NB4 (cell line): ENCODE measurements at regions not wholly inside any gene's neighbourhood (a gene's known extent, or its start where the extent isn't known, plus 50 kb on each side); places are given as distances from the start of the nearest gene placed in this dataset.

Experiments
- DNase-seq: peaks from one replicate; pipeline ENCODE4 v3.0.0; 2010; ENCODE audit warnings: low read depth
- H3K4me3 ChIP-seq: one replicate; pipeline ENCODE4 v1.5.1; 2011; ENCODE audit warnings: mild to moderate bottlenecking, low read depth, low read length, moderate library complexity
- CTCF ChIP-seq: IDR thresholded peaks from one replicate; pipeline ENCODE4 v1.5.1; 2012; ENCODE audit warnings: low read depth, low read length
- MYC ChIP-seq: IDR thresholded peaks from 2 replicates; pipeline ENCODE4 v1.6.1; 2011; ENCODE audit warnings: low read depth, low read length
- POLR2A ChIP-seq: IDR thresholded peaks from 2 replicates; pipeline ENCODE4 v1.6.1; 2011; ENCODE audit warnings: mild to moderate bottlenecking; ENCODE audit not compliant: insufficient read length; ENCODE audit errors: extremely low read depth
- TF ChIP-seq, protein P1 (sequence below): IDR thresholded peaks from 2 replicates; pipeline ENCODE4 v1.6.1; 2011; ENCODE audit warnings: low read depth, low read length

GRCh38 chr7:69398986-69399385, 199.3 kb upstream of the AUTS2 start:
- no peak for DNase-seq
- H3K4me3 ChIP-seq = no peak overlapping the region
- TF ChIP-seq POLR2A = no peak
- TF ChIP-seq, protein P1, sequence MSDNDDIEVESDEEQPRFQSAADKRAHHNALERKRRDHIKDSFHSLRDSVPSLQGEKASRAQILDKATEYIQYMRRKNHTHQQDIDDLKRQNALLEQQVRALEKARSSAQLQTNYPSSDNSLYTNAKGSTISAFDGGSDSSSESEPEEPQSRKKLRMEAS = no peak
- no peak for TF ChIP-seq MYC
- no peak for TF ChIP-seq CTCF

DNA sequence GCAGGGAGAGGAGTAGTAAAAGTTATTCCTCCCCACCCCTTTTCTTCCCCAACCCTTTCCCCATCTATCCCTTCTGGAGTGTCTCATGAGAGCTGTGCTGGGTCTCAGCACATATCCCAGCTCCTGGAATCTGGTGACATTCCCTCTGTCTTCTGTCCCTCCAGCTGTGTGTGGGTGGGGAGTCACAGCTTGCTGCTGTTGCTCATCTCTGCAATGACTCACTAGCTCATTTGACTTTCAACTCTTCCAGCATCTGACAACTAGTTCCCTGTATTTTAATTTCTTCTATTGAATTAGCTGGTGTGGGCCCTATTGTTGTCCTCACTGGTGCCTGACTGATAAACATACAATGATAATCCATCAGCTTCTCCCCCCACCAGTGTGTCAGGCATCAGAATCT, 198.9 kb upstream of the AUTS2 start:
- peak; percentile 21 for DNase-seq
- H3K4me3 ChIP-seq = no peak overlapping the region
- TF ChIP-seq, protein P1 = no peak
- TF ChIP-seq POLR2A (no peak), MYC (no peak), CTCF (no peak)

DNA sequence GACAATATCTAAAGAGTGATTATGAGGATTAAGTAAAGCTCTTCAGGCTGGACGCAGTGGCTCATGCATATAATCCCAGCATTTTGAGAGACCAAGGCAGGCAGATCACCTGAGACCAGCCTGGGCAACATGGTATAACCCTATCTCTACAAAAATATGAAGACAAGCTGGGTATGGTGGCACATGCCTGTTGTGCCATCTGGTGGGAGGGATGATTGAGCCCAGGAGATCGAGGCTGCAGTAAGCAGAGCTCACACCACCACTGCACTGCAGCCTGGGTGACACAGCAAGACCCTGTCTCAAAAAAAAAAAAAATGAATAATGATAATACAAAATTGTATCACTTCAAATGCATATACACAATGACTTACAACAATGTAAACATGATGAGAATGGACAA, 195.6 kb upstream of the AUTS2 start:
- TF ChIP-seq MYC (no peak), CTCF (no peak), POLR2A (no peak)
- TF ChIP-seq, protein P1 = no peak
- peak; percentile 24 for DNase-seq

GRCh38 chr7:69403169-69403568, 195.1 kb upstream of the AUTS2 start:
- peak; percentile 68 for DNase-seq
- TF ChIP-seq, protein P1 = peak; percentile 78
- TF ChIP-seq MYC (no peak), CTCF (peak; percentile 61), POLR2A (no peak)
- H3K4me3 ChIP-seq = no peak overlapping the region

More for the DNA sequence above, 195.6 kb upstream of the AUTS2 start:
- H3K4me3 ChIP-seq = no peak overlapping the region

- TF ChIP-seq MYC (no peak), CTCF (no peak), POLR2A (no peak)
- TF ChIP-seq, protein P1 = no peak
- no peak for DNase-seq
Measured at GRCh38 chr7:69411018-69411417, 187.3 kb upstream of the AUTS2 start.

DNA sequence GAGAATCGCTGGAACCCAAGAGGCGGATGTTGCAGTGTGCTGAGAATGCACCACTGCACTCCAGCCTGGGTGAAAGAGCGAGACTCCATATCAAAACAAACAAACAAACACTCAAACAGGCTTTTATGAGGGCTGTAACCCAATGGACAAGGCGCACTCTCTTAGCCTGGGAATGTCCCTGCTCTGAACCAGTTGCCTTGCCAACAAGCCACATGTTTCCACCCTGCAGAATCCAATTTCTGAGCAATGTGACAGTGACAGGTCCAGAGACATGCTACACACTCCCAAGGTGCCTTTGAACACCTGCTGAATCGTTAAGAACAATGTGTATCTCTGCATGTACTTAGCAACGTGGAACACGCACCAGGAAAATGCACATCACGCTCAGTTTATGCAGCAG, 186.8 kb upstream of the AUTS2 start:
- TF ChIP-seq, protein P1 = no peak
- TF ChIP-seq CTCF (no peak), MYC (no peak), POLR2A (no peak)
- DNase-seq = no peak
- H3K4me3 ChIP-seq = no peak overlapping the region

More at GRCh38 chr7:69411018-69411417, 187.3 kb upstream of the AUTS2 start:
- no peak overlapping the region for H3K4me3 ChIP-seq
